Naive B cell (primary cell): ENCODE measurements at regions not wholly inside any gene's neighbourhood (a gene's known extent, or its start where the extent isn't known, plus 50 kb on each side); places are given as distances from the start of the nearest gene placed in this dataset.
"Not testable (repeated sequence)": the region's sequence is repeated elsewhere in the genome, so short reads cannot be mapped to it uniquely, and the experiment has no call there.

Experiments
- ATAC-seq, 2 donors: fragments of 150-1000 bp; cut with Tn5 transposase; 2 replicates each; pipeline ENCODE4 v1.10.0; 2021; ENCODE audit warnings: low read depth in 2 of 2, mild to moderate bottlenecking in 2 of 2, moderate library complexity in 2 of 2
- DNase-seq: peaks from one replicate; pipeline ENCODE4 v3.0.0; 2022
- H3K27ac Mint-ChIP-seq, 6 donors: one replicate each; pipeline ENCODE4 v1.8.0; 2020 to 2022; ENCODE audit warnings: mild to moderate bottlenecking in 6 of 6, mixed read lengths in 6 of 6, moderate library complexity in 5 of 6, inconsistent platforms in 2 of 6
- H3K27me3 Mint-ChIP-seq, 3 donors: one replicate each; pipeline ENCODE4 v1.8.0; 2021 to 2022; ENCODE audit warnings: mixed read lengths in 3 of 3, mild to moderate bottlenecking in 1 of 3
- H3K36me3 Mint-ChIP-seq, 2 donors: one replicate each; pipeline ENCODE4 v1.8.0; 2020 to 2022; ENCODE audit warnings: mixed read lengths in 2 of 2, inconsistent platforms in 1 of 2, mild to moderate bottlenecking in 1 of 2
- H3K4me1 Mint-ChIP-seq, 3 donors: one replicate each; pipeline ENCODE4 v1.8.0; 2020 to 2022; ENCODE audit warnings: mixed read lengths in 3 of 3, inconsistent platforms in 1 of 3, mild to moderate bottlenecking in 1 of 3, moderate library complexity in 1 of 3
- H3K4me3 Mint-ChIP-seq, 8 donors: one replicate each; pipeline ENCODE4 v1.8.0; 2020 to 2022; ENCODE audit warnings: mild to moderate bottlenecking in 8 of 8, mixed read lengths in 8 of 8, moderate library complexity in 8 of 8, inconsistent platforms in 2 of 8
- H3K9me3 Mint-ChIP-seq, 7 donors: one replicate each; pipeline ENCODE4 v1.8.0; 2020 to 2022; ENCODE audit warnings: mixed read lengths in 7 of 7, mild to moderate bottlenecking in 5 of 7, inconsistent platforms in 2 of 7, moderate library complexity in 1 of 7

DNA sequence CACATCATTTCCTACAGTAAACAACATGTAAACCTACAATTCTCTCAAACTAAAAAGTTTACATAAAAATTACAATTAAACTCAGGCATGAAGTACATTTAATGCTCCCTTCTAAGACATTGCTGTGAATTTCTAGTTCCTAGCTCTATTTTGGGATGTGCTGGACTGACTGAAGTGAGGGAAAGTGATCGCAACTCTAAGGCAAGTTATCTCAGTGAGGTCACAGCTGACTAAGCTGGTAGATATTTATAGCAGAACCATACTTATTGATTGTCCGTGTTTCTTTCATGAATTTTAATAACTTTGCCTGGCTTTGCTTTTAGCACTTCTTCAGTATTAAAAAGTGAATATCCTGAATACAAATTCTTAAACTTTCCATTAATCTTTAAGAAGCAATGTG is 570.4 kb upstream of the GALNTL6 start:
- no peak overlapping the region for H3K27ac Mint-ChIP-seq
- no peak for ATAC-seq
- DNase-seq: no peak
- no peak overlapping the region for H3K4me3 Mint-ChIP-seq
- H3K36me3 Mint-ChIP-seq: no peaks in the 10 kb centered on the region
- H3K4me1 Mint-ChIP-seq: no peaks in the 10 kb centered on the region
- no peaks in the 10 kb centered on the region for H3K27me3 Mint-ChIP-seq
- no peaks in the 10 kb centered on the region for H3K9me3 Mint-ChIP-seq

DNA sequence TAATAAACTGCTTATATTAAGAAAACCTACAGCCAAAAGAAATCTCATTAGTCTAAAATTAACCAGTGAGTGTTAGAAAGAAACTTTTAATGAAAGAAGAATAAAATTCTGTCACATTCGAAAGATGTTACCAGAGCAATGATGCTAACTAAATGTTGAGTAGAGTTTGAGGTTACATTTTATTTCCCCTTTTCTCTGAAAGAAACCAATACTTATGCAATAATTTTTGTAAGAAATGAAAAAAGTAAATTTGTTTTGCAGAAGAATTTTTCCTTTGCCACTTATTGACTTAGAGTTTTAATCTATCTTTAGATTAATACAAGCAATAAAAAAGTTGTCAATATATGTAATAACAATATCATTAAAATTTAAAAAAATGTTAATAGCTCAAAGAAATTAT is 574.0 kb upstream of the GALNTL6 start:
- H3K4me3 Mint-ChIP-seq: no peak overlapping the region
- H3K27ac Mint-ChIP-seq: no peak overlapping the region
- no peaks in the 10 kb centered on the region for H3K9me3 Mint-ChIP-seq
- no peak for DNase-seq
- H3K27me3 Mint-ChIP-seq: no peaks in the 10 kb centered on the region
- no peaks in the 10 kb centered on the region for H3K36me3 Mint-ChIP-seq
- H3K4me1 Mint-ChIP-seq: no peaks in the 10 kb centered on the region
- ATAC-seq: no peak

DNA sequence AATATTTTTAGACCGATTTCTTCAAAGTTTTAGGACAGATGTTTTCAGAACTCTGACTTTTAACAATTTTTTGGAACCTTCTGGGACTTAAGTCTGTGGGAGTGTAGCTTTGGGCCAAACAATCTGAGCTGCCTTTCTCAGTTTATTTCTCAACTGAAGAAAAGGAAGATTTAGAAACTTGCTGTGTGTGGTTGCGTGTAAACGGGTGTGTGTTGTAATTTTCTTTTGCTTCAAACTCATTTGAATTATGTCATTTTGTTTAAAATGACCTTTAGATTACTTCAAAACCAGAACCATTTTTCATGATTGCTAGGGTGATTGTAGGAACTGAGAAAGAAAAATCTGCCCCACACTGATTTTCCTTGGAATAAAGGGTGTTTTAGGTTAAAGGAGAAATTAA is 577.7 kb upstream of the GALNTL6 start:
- no peak for ATAC-seq
- H3K4me3 Mint-ChIP-seq: no peak overlapping the region

DNA sequence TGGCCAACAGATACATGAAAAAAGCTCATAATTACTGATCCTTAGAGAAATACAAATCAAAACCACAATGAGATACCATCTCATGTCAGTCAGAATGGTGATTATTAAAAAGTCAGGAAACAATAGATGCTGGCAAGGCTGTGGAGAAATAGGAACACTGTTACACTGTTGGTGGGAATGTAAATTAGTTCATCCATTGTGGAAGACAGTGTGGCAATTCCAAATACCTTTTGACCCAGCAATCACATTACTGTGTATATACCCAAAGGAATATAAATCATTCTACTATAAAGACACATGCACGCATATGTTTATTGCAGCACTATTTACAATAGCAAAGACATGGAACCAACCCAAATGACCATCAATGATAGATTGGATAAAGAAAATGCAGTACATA is 583.9 kb upstream of the GALNTL6 start:
- H3K9me3 Mint-ChIP-seq, ATAC-seq, H3K4me3 Mint-ChIP-seq, H3K27me3 Mint-ChIP-seq, H3K4me1 Mint-ChIP-seq, H3K36me3 Mint-ChIP-seq, DNase-seq, H3K27ac Mint-ChIP-seq: not testable (repeated sequence)

More for the DNA sequence above, 577.7 kb upstream of the GALNTL6 start:
- Mint-ChIP-seq H3K9me3 (no peaks in the 10 kb centered on the region), H3K27me3 (no peaks in the 10 kb centered on the region), H3K4me1 (no peaks in the 10 kb centered on the region), H3K27ac (no peak overlapping the region), H3K36me3 (no peaks in the 10 kb centered on the region)
- DNase-seq: no peak

DNA sequence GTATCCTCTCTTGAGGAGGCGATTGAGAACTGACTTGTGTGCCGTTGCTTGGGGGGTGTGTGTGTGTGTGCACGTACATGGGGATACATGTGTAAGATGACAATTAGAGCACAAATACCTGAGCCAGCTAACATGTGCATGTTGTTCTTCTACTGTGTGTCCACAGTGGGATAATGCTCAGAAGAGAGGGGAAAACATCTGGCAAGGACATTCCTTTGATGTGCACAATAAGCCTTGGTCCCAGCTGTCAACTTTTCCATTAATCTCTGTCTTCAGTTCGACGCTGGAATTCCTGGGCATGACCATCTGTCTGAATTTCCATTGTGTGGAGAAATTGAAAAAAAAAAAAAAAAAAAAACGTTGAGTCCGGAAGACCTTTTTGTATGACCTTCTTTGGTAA is 592.0 kb upstream of the GALNTL6 start:
- H3K27ac Mint-ChIP-seq: no peak overlapping the region
- ATAC-seq: no peak
- H3K4me3 Mint-ChIP-seq: no peak overlapping the region
- no peak for DNase-seq
- H3K36me3 Mint-ChIP-seq: no peaks in the 10 kb centered on the region
- no peaks in the 10 kb centered on the region for H3K4me1 Mint-ChIP-seq
- no peaks in the 10 kb centered on the region for H3K27me3 Mint-ChIP-seq
- peaks cover 0 to 4% (median 0%) of the 10 kb centered on the region in 7 donors for H3K9me3 Mint-ChIP-seq

DNA sequence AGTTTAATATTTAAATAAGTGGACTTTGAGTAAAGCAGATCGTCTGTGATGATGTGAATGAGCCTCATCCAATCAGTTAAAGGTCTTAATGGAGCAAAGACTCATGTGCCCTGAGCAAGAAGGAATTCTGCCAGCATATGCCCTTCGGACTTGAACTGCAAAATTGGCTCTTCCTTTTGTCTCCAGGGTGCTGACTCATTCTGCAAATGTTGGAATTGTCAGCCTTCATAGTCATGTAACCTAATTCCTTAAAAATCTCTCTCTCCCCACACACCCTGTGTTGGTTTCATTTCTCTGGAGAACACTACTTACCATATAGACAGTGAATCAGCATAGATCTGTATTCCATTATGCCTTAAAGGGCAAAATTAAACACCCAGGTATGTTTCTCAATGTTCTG is 609.8 kb upstream of the GALNTL6 start:
- Mint-ChIP-seq H3K27me3 (no peaks in the 10 kb centered on the region), H3K9me3 (peaks cover 0 to 1% (median 0%) of the 10 kb centered on the region in 7 donors)
- no peak for ATAC-seq

DNA sequence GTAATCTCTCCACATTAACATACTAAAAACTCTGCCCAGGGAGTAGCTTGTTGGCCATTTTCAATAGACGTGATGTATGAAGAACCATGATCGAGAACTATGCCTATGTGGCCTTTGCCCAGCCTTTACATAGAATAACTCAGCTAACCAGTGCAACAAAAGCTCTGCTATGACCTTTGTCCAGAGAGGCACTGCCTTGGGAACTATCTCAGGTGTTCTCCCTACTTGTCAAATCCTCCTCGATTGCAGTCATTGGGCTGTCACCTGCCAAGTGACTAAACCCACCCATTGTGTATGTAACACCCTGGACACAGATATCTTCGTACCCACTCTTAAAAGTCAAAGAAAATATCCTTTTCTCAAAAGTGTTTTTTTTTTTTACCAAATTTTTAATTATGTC is 610.3 kb upstream of the GALNTL6 start:
- DNase-seq (no peak), ATAC-seq (no peak)
- no peaks in the 10 kb centered on the region for H3K9me3 Mint-ChIP-seq
- H3K4me3 Mint-ChIP-seq: no peak overlapping the region
- H3K4me1 Mint-ChIP-seq: no peaks in the 10 kb centered on the region
- H3K27me3 Mint-ChIP-seq: no peaks in the 10 kb centered on the region
- H3K27ac Mint-ChIP-seq: no peak overlapping the region
- H3K36me3 Mint-ChIP-seq: no peaks in the 10 kb centered on the region

More for the DNA sequence above, 609.8 kb upstream of the GALNTL6 start:
- H3K4me1 Mint-ChIP-seq: no peaks in the 10 kb centered on the region
- H3K36me3 Mint-ChIP-seq: no peaks in the 10 kb centered on the region
- H3K4me3 Mint-ChIP-seq: no peak overlapping the region
- DNase-seq: no peak
- no peak overlapping the region for H3K27ac Mint-ChIP-seq

DNA sequence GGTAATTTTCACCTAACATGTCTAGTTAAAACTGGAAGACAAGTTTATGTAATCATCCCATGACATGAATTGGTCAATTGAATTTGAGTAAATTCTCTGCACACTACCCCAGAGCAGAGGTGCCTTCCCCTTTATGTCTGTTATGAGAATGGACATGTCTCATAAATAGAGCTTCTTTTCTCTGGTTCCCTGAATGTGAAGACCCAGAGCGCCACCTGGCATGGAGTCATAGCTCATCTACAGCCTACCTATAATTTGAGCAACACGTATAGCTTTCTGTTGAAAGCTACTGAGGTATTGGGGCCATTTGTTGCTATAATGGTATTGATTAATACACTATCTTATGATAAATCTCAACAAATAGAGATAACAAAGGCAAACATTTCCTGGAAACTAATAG is 626.5 kb upstream of the GALNTL6 start:
- Mint-ChIP-seq H3K27ac (no peak overlapping the region), H3K27me3 (no peaks in the 10 kb centered on the region), H3K4me3 (no peak overlapping the region), H3K36me3 (no peaks in the 10 kb centered on the region), H3K9me3 (no peaks in the 10 kb centered on the region), H3K4me1 (no peaks in the 10 kb centered on the region)
- ATAC-seq (no peak), DNase-seq (no peak)

DNA sequence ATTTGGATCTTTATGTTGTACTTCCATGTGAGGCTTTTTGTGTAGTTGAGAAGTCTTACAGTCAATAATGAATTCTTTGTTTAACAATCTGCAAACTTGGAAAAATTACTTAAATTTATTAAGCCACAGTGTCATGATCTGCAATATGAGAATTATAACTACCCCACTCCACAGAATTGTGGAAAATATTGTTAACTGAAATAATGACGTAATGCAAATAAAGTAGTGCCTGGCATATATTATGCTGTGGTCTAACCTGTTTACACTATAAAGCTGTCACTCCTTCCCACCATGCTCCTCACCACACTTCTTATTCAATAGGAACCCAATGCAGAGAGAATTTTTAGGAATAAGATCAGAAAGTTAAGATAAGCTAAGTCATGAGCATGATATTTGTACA is 632.1 kb upstream of the GALNTL6 start:
- Mint-ChIP-seq H3K4me1 (no peaks in the 10 kb centered on the region), H3K9me3 (no peaks in the 10 kb centered on the region)

DNA sequence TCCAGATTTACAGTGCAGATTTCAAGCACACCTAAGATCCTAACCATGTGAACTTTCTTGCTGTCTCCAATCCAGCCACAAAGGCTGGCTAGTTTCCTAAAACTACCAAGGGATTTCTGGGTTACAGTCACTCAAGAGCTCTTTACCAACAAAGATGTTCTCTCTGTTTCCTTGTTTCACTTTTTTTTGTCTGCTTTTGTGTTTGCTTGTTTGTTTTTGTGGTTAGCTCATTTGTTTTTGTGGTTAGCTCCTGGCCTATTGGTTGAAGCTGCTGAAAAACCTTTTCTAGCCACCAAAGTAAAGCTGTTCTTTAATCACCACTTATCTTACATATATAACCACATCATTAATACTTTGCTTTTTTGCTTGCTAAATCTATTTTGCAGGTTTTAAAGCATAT is 642.5 kb upstream of the GALNTL6 start:
- DNase-seq (no peak), ATAC-seq (no peak)
- H3K27me3 Mint-ChIP-seq: no peaks in the 10 kb centered on the region
- peaks cover 0 to 4% of the 10 kb centered on the region in 2 donors for H3K36me3 Mint-ChIP-seq
- H3K9me3 Mint-ChIP-seq: peaks cover 0 to 19% (median 11%) of the 10 kb centered on the region in 7 donors
- H3K4me1 Mint-ChIP-seq: no peaks in the 10 kb centered on the region
- H3K4me3 Mint-ChIP-seq: no peak overlapping the region
- no peak overlapping the region for H3K27ac Mint-ChIP-seq

More for the DNA sequence above, 632.1 kb upstream of the GALNTL6 start:
- DNase-seq (no peak), ATAC-seq (no peak)
- Mint-ChIP-seq H3K27me3 (no peaks in the 10 kb centered on the region), H3K4me3 (no peak overlapping the region), H3K27ac (no peak overlapping the region), H3K36me3 (no peaks in the 10 kb centered on the region)

DNA sequence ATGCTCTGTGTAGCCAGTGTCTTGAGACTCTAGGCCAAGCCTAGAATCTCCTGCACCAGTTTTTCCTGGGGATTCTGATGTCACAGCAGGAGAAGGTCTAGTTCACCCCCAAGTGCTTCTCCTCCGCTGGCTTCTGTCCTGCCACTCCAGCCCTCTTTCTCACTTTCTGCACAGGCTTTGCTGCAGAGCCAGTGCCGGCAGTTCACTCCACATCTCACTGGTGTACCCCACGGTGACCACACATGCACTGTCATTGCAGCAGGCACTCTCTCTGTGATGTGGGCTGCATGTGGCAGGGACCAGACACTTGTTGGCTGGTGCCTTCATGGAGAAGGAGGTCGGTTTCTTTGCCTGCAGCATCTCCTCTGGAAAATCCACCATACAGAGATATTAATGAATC is 643.8 kb upstream of the GALNTL6 start:
- Mint-ChIP-seq H3K27me3 (no peaks in the 10 kb centered on the region), H3K27ac (no peak overlapping the region), H3K4me1 (no peaks in the 10 kb centered on the region), H3K4me3 (no peak overlapping the region), H3K36me3 (peaks cover 0 to 4% of the 10 kb centered on the region in 2 donors), H3K9me3 (peaks cover 0 to 19% (median 11%) of the 10 kb centered on the region in 7 donors)
- DNase-seq: no peak
- no peak for ATAC-seq

DNA sequence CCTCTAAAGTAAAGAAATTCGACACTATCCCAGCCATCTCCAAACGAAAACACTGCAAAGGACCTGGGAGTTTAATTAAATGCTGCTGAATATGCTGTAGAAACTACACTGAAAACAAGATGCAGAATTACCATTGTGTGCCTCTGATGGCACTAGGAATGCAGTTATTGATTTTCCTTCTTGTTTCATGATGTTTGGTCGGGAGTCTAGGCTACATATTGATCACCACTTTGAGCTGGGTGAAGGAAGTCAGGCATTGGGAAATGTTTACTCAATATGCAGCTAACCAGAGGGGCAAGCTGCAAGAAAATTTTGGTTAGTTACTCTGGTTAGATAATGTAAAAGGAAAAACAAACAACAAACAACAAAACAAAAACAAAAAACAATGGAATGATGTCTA is 650.7 kb upstream of the GALNTL6 start:
- no peak overlapping the region for H3K27ac Mint-ChIP-seq
- no peaks in the 10 kb centered on the region for H3K36me3 Mint-ChIP-seq
- H3K27me3 Mint-ChIP-seq: no peaks in the 10 kb centered on the region
- H3K4me3 Mint-ChIP-seq: no peak overlapping the region
- no peaks in the 10 kb centered on the region for H3K4me1 Mint-ChIP-seq
- ATAC-seq (no peak), DNase-seq (no peak)
- peaks cover 0 to 8% (median 0%) of the 10 kb centered on the region in 7 donors for H3K9me3 Mint-ChIP-seq

DNA sequence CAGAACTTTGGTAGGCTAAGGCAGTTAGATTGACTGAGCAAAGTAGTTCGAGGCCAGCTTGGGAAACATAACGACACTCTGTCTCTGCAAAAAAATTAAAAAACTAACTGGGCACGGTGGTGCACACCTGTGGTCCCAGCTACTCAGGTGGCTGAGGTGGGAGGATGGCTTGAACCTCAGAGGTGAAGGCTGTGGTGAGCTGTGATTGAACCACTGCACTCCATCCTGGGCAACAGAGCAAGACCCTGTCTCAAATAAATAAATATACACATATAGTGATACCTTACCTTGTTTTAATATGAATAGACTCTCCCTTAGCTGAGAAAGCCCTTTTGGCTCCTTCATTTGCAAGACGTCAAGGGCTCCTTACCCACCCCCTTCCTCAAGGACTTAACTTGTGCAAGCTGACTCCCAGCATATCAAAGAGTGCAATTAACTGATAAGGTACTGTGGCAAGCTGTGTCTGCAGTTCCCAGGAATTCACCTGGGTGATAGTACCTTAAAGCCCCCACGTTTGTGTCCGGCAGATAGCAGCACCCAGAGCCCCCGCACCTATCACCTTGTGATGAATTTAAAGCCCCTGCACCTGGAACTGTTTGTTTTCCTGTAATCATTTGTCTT is 655.6 kb upstream of the GALNTL6 start:
- no peaks in the 10 kb centered on the region for H3K27me3 Mint-ChIP-seq
- no peak overlapping the region for H3K4me3 Mint-ChIP-seq
- ATAC-seq (no peak), DNase-seq (no peak)
- H3K9me3 Mint-ChIP-seq: peaks cover 0 to 4% (median 0%) of the 10 kb centered on the region in 7 donors
- H3K27ac Mint-ChIP-seq: no peak overlapping the region
- H3K4me1 Mint-ChIP-seq: no peaks in the 10 kb centered on the region
- H3K36me3 Mint-ChIP-seq: no peaks in the 10 kb centered on the region

DNA sequence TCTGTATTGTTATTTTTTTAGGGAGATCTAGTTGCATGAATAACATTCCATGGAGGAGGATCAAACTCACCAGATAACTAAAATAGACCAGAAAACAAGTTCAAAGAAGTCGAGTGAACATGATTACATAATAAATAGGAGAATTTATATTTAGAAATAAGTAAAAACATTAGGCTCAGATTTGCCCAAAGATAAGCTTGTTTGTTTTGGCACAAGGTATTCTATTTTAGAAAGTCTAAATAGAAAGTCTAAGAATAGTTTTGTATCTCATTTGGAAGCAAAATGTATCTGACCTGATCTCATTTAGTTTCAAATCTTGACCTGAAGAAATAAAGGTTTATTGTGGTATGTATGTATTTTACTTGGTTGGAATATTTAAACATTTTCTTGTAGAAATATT is 670.6 kb upstream of the GALNTL6 start:
- H3K9me3 Mint-ChIP-seq: peaks cover 0 to 5% (median 0%) of the 10 kb centered on the region in 7 donors

DNA sequence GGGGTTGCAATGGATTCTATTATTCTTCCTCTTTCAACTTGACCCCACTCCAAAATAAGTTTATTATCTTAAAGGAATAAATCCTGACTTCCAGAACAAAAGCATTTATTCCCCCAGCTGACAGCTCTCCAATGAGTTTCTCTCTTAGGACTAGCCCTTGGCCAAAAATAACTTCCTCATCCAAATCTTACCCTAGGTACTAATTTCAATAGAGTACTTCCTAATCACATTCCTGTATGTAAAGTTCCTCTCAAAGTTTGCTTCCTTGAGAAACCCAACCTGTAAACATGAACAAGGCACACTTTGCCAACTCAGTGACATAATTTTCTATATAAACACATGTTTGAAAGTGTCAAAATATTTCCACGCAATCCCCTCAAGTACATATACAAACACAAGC is 671.2 kb upstream of the GALNTL6 start:
- Mint-ChIP-seq H3K27me3 (no peaks in the 10 kb centered on the region), H3K9me3 (peaks cover 0 to 5% (median 0%) of the 10 kb centered on the region in 7 donors), H3K36me3 (no peaks in the 10 kb centered on the region), H3K4me1 (no peaks in the 10 kb centered on the region), H3K27ac (no peak overlapping the region), H3K4me3 (no peak overlapping the region)
- no peak for DNase-seq
- no peak for ATAC-seq

More for the DNA sequence above, 670.6 kb upstream of the GALNTL6 start:
- DNase-seq (no peak), ATAC-seq (no peak)
- Mint-ChIP-seq H3K4me3 (no peak overlapping the region), H3K4me1 (no peaks in the 10 kb centered on the region), H3K27me3 (no peaks in the 10 kb centered on the region), H3K36me3 (no peaks in the 10 kb centered on the region), H3K27ac (no peak overlapping the region)
